Suprapubic skin (tissue), 4 donors: ENCODE measurements at regions not wholly inside any gene's neighbourhood (a gene's known extent, or its start where the extent isn't known, plus 50 kb on each side); places are given as distances from the start of the nearest gene placed in this dataset.

Experiments
- CTCF ChIP-seq, 2 donors: fragments of 200-600 bp in 1 of 2; fragments of 450-650 bp in 1 of 2; sonication (generic) in 1 of 2; IDR thresholded peaks; one replicate each; pipeline ENCODE4 v1.5.1; 2016 to 2019; ENCODE audit warnings: antibody characterized with exemption in 2 of 2, mild to moderate bottlenecking in 1 of 2, moderate library complexity in 1 of 2
- EP300 ChIP-seq: sonication (generic); formaldehyde crosslinking; IDR thresholded peaks from one replicate; pipeline ENCODE4 v1.6.1; 2017; ENCODE audit warnings: antibody characterized with exemption
- POLR2A ChIP-seq, 2 donors: fragments of 450-650 bp; IDR thresholded peaks; one replicate each; pipeline ENCODE4 v1.6.1; 2017; ENCODE audit warnings: antibody characterized with exemption in 2 of 2, mild to moderate bottlenecking in 2 of 2, moderate library complexity in 2 of 2
- POLR2AphosphoS5 ChIP-seq, 3 donors: sonication (generic); formaldehyde crosslinking; IDR thresholded peaks; one replicate each; pipeline ENCODE4 v1.6.1; 2017; ENCODE audit warnings: antibody characterized with exemption in 3 of 3

GRCh38 chr4:3388471-3389232 is 53.1 kb upstream of the HGFAC start:
- TF ChIP-seq CTCF (IDR thresholded peaks at IDR 0.05): no peak
- TF ChIP-seq POLR2A (IDR thresholded peaks at IDR 0.05): no peak
- no peak for TF ChIP-seq POLR2AphosphoS5 (IDR thresholded peaks at IDR 0.05)
- no peak for TF ChIP-seq EP300
